ENCODE measurements at regions not wholly inside any gene's neighbourhood (a gene's known extent, or its start where the extent isn't known, plus 50 kb on each side); places are given as distances from the start of the nearest gene placed in this dataset.

GRCh38 chr13:44112700-44113329 lies 233.1 kb downstream of the LACC1 start:
- Histone ChIP-seq H3K4me3 (ENCODE audit: insufficient read length, low read depth) (no peak overlapping the region), H3K4me1 (ENCODE audit: insufficient read depth, insufficient read length) (no peaks in the 10 kb centered on the region), H3K9ac (ENCODE audit: insufficient read length, low read depth) (no peak overlapping the region), H3K9me3 (ENCODE audit: insufficient read depth, low read length) (no peaks in the 10 kb centered on the region), H3K36me3 (ENCODE audit: insufficient read depth, insufficient read length, low read length) (no peaks in the 10 kb centered on the region), H3K27me3 (ENCODE audit: insufficient read depth, insufficient read length) (no peaks in the 10 kb centered on the region)
- no peak for DNase-seq (ENCODE audit: low read depth, low spot score)
- no peak for TF ChIP-seq YY1 (IDR thresholded peaks at IDR 0.05; ENCODE audit: insufficient read depth, insufficient read length)
- no peak for TF ChIP-seq ZNF274 (IDR thresholded peaks at IDR 0.05; ENCODE audit: low read depth, low read length)
- TF ChIP-seq SUZ12 (IDR thresholded peaks at IDR 0.05; ENCODE audit: extremely low read depth, insufficient read depth, insufficient read length), result no peak

DNA sequence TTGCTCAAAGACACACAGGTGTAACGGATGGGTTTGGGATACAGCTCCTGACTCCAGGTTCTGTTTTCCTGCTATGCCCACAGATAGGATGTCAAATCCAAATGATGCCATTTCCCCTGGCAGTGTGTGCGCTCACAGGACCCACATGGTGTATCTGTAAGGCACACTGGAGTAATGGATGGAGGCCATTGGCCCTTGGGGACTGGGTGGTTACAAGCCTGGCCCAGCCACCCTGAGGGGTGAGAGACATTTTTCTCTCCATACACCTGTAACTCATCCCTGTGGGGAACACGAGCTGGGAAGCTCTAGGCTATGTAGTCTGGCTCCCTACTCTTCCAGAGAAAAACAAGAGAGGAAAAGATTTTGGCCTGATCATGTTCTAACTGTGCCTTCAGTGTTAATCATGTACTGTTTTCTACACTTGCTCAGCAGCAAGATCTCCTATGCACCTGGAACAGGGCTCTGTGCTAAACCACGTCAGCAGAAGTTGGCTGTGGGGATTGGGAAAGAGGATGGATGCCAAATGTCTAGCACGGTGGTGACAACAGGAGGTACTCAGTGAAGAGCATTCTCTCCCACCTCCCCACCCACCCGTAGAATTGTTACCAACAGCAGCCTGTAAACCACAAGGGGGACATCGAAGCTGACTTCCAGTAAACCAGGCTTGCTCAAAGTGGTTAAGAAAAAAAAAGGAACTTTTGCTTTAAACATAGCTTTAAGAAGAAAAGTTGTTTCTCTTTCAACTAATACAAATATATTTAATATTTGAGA lies 237.0 kb downstream of the LACC1 start:
- no peak overlapping the region for H3K9ac ChIP-seq (ENCODE audit: insufficient read length, low read depth)
- DNase-seq (ENCODE audit: low read depth, low spot score), result peak; percentile 5

GRCh38 chr13:44117351-44117750 lies 237.6 kb downstream of the LACC1 start:
- TF ChIP-seq YY1 (IDR thresholded peaks at IDR 0.05; ENCODE audit: insufficient read depth, insufficient read length) (no peak), ZNF274 (IDR thresholded peaks at IDR 0.05; ENCODE audit: low read depth, low read length) (no peak), SUZ12 (IDR thresholded peaks at IDR 0.05; ENCODE audit: extremely low read depth, insufficient read depth, insufficient read length) (no peak)
- Histone ChIP-seq H3K27me3 (ENCODE audit: insufficient read depth, insufficient read length) (no peaks in the 10 kb centered on the region), H3K9me3 (ENCODE audit: insufficient read depth, low read length) (no peaks in the 10 kb centered on the region), H3K4me1 (ENCODE audit: insufficient read depth, insufficient read length) (no peaks in the 10 kb centered on the region), H3K4me3 (ENCODE audit: insufficient read length, low read depth) (no peak overlapping the region), H3K9ac (ENCODE audit: insufficient read length, low read depth) (no peak overlapping the region), H3K36me3 (ENCODE audit: insufficient read depth, insufficient read length, low read length) (no peaks in the 10 kb centered on the region)
- no peak for DNase-seq (ENCODE audit: low read depth, low spot score)

More for the DNA sequence above, 237.0 kb downstream of the LACC1 start:
- no peaks in the 10 kb centered on the region for H3K4me1 ChIP-seq (ENCODE audit: insufficient read depth, insufficient read length)
- H3K27me3 ChIP-seq (ENCODE audit: insufficient read depth, insufficient read length), result no peaks in the 10 kb centered on the region
- no peak for TF ChIP-seq YY1 (IDR thresholded peaks at IDR 0.05; ENCODE audit: insufficient read depth, insufficient read length)
- TF ChIP-seq SUZ12 (IDR thresholded peaks at IDR 0.05; ENCODE audit: extremely low read depth, insufficient read depth, insufficient read length), result no peak
- TF ChIP-seq ZNF274 (IDR thresholded peaks at IDR 0.05; ENCODE audit: low read depth, low read length), result no peak
- no peak overlapping the region for H3K4me3 ChIP-seq (ENCODE audit: insufficient read length, low read depth)
- H3K36me3 ChIP-seq (ENCODE audit: insufficient read depth, insufficient read length, low read length), result no peaks in the 10 kb centered on the region
- no peaks in the 10 kb centered on the region for H3K9me3 ChIP-seq (ENCODE audit: insufficient read depth, low read length)

DNA sequence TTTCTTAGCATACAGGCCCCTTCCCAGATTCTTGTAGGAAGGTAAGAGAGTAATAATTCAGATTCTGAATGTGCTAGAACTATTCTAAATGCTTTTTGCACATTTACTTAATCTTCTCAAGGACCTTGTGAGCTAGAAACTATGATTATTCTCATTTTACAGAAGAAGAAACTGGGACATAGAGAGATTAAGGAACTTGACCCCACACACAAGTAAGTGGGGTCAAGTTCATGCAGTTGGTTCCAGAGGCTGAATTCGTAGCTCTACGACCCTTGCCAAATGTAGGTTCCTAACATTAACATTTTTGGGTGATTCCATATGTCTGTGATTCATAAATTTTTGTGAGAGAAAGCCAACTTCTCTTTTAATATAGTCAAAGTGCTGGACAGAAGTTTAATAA lies 238.1 kb downstream of the LACC1 start:
- H3K4me1 ChIP-seq (ENCODE audit: insufficient read depth, insufficient read length), result no peaks in the 10 kb centered on the region
- DNase-seq (ENCODE audit: low read depth, low spot score), result no peak
- H3K9ac ChIP-seq (ENCODE audit: insufficient read length, low read depth), result no peak overlapping the region
- no peaks in the 10 kb centered on the region for H3K27me3 ChIP-seq (ENCODE audit: insufficient read depth, insufficient read length)
- H3K4me3 ChIP-seq (ENCODE audit: insufficient read length, low read depth), result no peak overlapping the region
- TF ChIP-seq SUZ12 (IDR thresholded peaks at IDR 0.05; ENCODE audit: extremely low read depth, insufficient read depth, insufficient read length) (no peak), ZNF274 (IDR thresholded peaks at IDR 0.05; ENCODE audit: low read depth, low read length) (no peak), YY1 (IDR thresholded peaks at IDR 0.05; ENCODE audit: insufficient read depth, insufficient read length) (no peak)
- no peaks in the 10 kb centered on the region for H3K36me3 ChIP-seq (ENCODE audit: insufficient read depth, insufficient read length, low read length)
- H3K9me3 ChIP-seq (ENCODE audit: insufficient read depth, low read length), result no peaks in the 10 kb centered on the region

- no peak for DNase-seq (ENCODE audit: low read depth, low spot score)
- H3K27me3 ChIP-seq (ENCODE audit: insufficient read depth, insufficient read length), result no peaks in the 10 kb centered on the region
- no peak overlapping the region for H3K9ac ChIP-seq (ENCODE audit: insufficient read length, low read depth)
- no peaks in the 10 kb centered on the region for H3K4me1 ChIP-seq (ENCODE audit: insufficient read depth, insufficient read length)
- peaks cover 10% of the 10 kb centered on the region for H3K9me3 ChIP-seq (ENCODE audit: insufficient read depth, low read length)
- TF ChIP-seq ZNF274 (IDR thresholded peaks at IDR 0.05; ENCODE audit: low read depth, low read length) (no peak), SUZ12 (IDR thresholded peaks at IDR 0.05; ENCODE audit: extremely low read depth, insufficient read depth, insufficient read length) (no peak), YY1 (IDR thresholded peaks at IDR 0.05; ENCODE audit: insufficient read depth, insufficient read length) (no peak)
- H3K4me3 ChIP-seq (ENCODE audit: insufficient read length, low read depth), result no peak overlapping the region
- H3K36me3 ChIP-seq (ENCODE audit: insufficient read depth, insufficient read length, low read length), result no peaks in the 10 kb centered on the region
These were observed 239.2 kb downstream of the LACC1 start for GRCh38 chr13:44118881-44119280.

- Histone ChIP-seq H3K9me3 (ENCODE audit: insufficient read depth, low read length) (peaks cover 15% of the 10 kb centered on the region), H3K9ac (ENCODE audit: insufficient read length, low read depth) (no peak overlapping the region), H3K4me1 (ENCODE audit: insufficient read depth, insufficient read length) (no peaks in the 10 kb centered on the region), H3K36me3 (ENCODE audit: insufficient read depth, insufficient read length, low read length) (no peaks in the 10 kb centered on the region), H3K27me3 (ENCODE audit: insufficient read depth, insufficient read length) (no peaks in the 10 kb centered on the region), H3K4me3 (ENCODE audit: insufficient read length, low read depth) (no peak overlapping the region)
- TF ChIP-seq ZNF274 (IDR thresholded peaks at IDR 0.05; ENCODE audit: low read depth, low read length), result no peak
- no peak for TF ChIP-seq YY1 (IDR thresholded peaks at IDR 0.05; ENCODE audit: insufficient read depth, insufficient read length)
- TF ChIP-seq SUZ12 (IDR thresholded peaks at IDR 0.05; ENCODE audit: extremely low read depth, insufficient read depth, insufficient read length), result no peak
- no peak for DNase-seq (ENCODE audit: low read depth, low spot score)
These were observed 240.3 kb downstream of the LACC1 start for GRCh38 chr13:44120043-44120442.
